ENCODE measurements at regions not wholly inside any gene's neighbourhood (a gene's known extent, or its start where the extent isn't known, plus 50 kb on each side); places are given as distances from the start of the nearest gene placed in this dataset.
"Not testable (repeated sequence)": the region's sequence is repeated elsewhere in the genome, so short reads cannot be mapped to it uniquely, and the experiment has no call there.

- Mint-ChIP-seq H3K27me3 (ENCODE audit: unreplicated experiment) (no peaks in the 10 kb centered on the region), H3K9me3 (ENCODE audit: unreplicated experiment) (no peaks in the 10 kb centered on the region), H3K27ac (ENCODE audit: unreplicated experiment) (no peak overlapping the region), H3K36me3 (ENCODE audit: low read depth, unreplicated experiment) (no peaks in the 10 kb centered on the region), H3K4me3 (ENCODE audit: unreplicated experiment) (no peak overlapping the region), H3K4me1 (ENCODE audit: unreplicated experiment) (no peaks in the 10 kb centered on the region)
- TF ChIP-seq, protein P1, sequence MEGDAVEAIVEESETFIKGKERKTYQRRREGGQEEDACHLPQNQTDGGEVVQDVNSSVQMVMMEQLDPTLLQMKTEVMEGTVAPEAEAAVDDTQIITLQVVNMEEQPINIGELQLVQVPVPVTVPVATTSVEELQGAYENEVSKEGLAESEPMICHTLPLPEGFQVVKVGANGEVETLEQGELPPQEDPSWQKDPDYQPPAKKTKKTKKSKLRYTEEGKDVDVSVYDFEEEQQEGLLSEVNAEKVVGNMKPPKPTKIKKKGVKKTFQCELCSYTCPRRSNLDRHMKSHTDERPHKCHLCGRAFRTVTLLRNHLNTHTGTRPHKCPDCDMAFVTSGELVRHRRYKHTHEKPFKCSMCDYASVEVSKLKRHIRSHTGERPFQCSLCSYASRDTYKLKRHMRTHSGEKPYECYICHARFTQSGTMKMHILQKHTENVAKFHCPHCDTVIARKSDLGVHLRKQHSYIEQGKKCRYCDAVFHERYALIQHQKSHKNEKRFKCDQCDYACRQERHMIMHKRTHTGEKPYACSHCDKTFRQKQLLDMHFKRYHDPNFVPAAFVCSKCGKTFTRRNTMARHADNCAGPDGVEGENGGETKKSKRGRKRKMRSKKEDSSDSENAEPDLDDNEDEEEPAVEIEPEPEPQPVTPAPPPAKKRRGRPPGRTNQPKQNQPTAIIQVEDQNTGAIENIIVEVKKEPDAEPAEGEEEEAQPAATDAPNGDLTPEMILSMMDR (IDR thresholded peaks at IDR 0.05; ENCODE audit: unreplicated experiment), result no peak
- no peak for DNase-seq (ENCODE audit: low spot score)
Observed at GRCh38 chr14:53619691-53620231, 336.9 kb downstream of the BMP4 start.

- not testable (repeated sequence) for H3K36me3 Mint-ChIP-seq (ENCODE audit: low read depth, unreplicated experiment); DNase-seq (ENCODE audit: low spot score); H3K4me3 Mint-ChIP-seq (ENCODE audit: unreplicated experiment); H3K27me3 Mint-ChIP-seq (ENCODE audit: unreplicated experiment); H3K27ac Mint-ChIP-seq (ENCODE audit: unreplicated experiment); H3K4me1 Mint-ChIP-seq (ENCODE audit: unreplicated experiment); H3K9me3 Mint-ChIP-seq (ENCODE audit: unreplicated experiment)
Observed at GRCh38 chr14:53616536-53616935, 340.1 kb downstream of the BMP4 start.

GRCh38 chr14:53615252-53615651 lies 341.4 kb downstream of the BMP4 start:
- no peak for DNase-seq (ENCODE audit: low spot score)
- TF ChIP-seq, protein P1 (IDR thresholded peaks at IDR 0.05; ENCODE audit: unreplicated experiment), result no peak
- H3K36me3 Mint-ChIP-seq (ENCODE audit: low read depth, unreplicated experiment), result no peaks in the 10 kb centered on the region
- no peaks in the 10 kb centered on the region for H3K9me3 Mint-ChIP-seq (ENCODE audit: unreplicated experiment)
- no peaks in the 10 kb centered on the region for H3K27me3 Mint-ChIP-seq (ENCODE audit: unreplicated experiment)
- no peak overlapping the region for H3K4me3 Mint-ChIP-seq (ENCODE audit: unreplicated experiment)
- no peak overlapping the region for H3K27ac Mint-ChIP-seq (ENCODE audit: unreplicated experiment)
- peaks cover 2% of the 10 kb centered on the region for H3K4me1 Mint-ChIP-seq (ENCODE audit: unreplicated experiment)

DNA sequence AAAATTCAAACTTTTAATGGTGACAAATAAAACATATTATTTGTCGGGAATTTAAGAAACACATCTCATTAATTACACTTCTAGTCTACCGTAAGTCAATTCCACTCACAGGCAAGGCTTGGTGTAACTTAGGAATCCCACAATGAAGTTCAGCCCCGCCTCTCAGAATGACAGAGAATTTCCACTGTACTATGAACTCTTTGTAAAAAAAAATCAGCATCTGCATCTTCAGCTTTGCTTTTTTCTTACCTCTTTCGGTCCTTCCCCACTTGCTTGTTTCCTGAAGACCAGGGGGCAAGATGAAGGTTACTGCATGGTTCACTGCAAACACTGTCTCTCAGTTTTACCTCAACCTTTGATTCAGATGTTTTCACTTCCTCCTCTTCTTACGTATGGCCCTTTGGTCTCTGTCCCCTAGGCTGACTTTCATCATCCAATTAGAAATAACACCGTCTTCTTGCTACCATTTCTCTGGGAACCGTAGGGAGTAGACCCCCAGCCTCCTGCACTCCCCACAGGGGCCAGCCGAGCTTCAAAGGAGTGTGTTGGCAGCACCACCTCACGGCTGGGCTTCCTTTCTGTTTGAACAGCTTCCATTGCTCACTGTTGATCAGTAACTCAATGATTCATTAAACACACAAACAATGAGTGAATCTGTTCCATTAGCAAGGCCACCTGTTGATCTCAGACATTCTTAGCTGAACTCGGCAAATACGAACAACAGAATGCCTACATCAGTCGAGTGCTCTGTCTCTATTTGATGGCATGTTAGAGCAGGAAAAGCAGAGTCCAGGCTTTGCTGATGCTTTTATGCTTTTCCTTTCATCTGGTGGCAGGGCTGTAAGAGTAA lies 343.0 kb downstream of the BMP4 start:
- no peak overlapping the region for H3K4me3 Mint-ChIP-seq (ENCODE audit: unreplicated experiment)
- DNase-seq (ENCODE audit: low spot score), result no peak
- H3K27me3 Mint-ChIP-seq (ENCODE audit: unreplicated experiment), result no peaks in the 10 kb centered on the region
- H3K9me3 Mint-ChIP-seq (ENCODE audit: unreplicated experiment), result no peaks in the 10 kb centered on the region
- no peaks in the 10 kb centered on the region for H3K36me3 Mint-ChIP-seq (ENCODE audit: low read depth, unreplicated experiment)
- H3K27ac Mint-ChIP-seq (ENCODE audit: unreplicated experiment), result no peak overlapping the region
- H3K4me1 Mint-ChIP-seq (ENCODE audit: unreplicated experiment), result peaks cover 2% of the 10 kb centered on the region
- TF ChIP-seq, protein P1 (IDR thresholded peaks at IDR 0.05; ENCODE audit: unreplicated experiment), result no peak

DNA sequence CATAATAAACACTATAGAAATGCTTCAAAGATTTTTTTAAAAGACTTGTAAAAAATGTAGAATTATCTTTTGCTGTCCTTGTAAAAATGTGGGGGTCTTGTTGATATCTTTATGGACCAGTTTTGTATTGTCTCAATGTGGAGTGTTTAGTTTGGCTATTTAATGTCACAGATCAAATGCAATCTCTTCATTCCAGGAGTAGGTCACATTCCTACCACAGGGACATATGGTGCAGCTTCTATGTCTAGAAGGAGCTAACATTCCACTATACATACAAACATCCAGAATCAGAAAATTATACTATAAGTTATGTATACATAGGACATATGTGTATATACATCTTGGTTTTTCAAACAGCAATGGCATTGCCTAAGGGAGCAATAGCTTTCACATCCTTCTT lies 345.7 kb downstream of the BMP4 start:
- Mint-ChIP-seq H3K4me3 (ENCODE audit: unreplicated experiment) (no peak overlapping the region), H3K4me1 (ENCODE audit: unreplicated experiment) (peaks cover 2% of the 10 kb centered on the region), H3K27me3 (ENCODE audit: unreplicated experiment) (no peaks in the 10 kb centered on the region), H3K27ac (ENCODE audit: unreplicated experiment) (no peak overlapping the region), H3K36me3 (ENCODE audit: low read depth, unreplicated experiment) (no peaks in the 10 kb centered on the region), H3K9me3 (ENCODE audit: unreplicated experiment) (no peaks in the 10 kb centered on the region)
- no peak for DNase-seq (ENCODE audit: low spot score)
- TF ChIP-seq, protein P1 (IDR thresholded peaks at IDR 0.05; ENCODE audit: unreplicated experiment), result no peak

Measured in endothelial cell (in vitro differentiated cells).